ENCODE measurements at regions not wholly inside any gene's neighbourhood (a gene's known extent, or its start where the extent isn't known, plus 50 kb on each side); places are given as distances from the start of the nearest gene placed in this dataset.

DNA sequence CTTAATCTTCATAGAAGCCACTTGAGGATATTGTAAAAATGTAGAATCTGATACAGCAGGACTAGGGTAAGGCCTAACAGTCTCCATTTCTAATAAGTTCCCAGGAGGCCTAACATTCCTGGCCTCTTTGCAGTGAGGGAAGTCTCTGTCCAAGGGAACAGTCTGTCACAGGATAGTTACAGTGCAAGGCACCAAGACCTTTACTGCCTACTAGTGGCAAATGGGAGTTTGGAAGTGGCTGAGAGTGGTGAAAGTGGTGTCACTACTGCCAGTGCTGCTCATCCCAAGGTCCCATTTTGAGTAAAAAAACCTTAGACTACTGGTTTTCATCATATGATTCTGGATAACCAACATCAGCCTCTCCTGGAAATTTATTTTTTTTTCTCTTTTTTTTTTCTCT lies 619.5 kb upstream of the SEMA3D start:
- DNase-seq (ENCODE audit: low read depth in 1 of 2, low spot score in 1 of 2): no peak
- no peak overlapping the region for H3K4me3 ChIP-seq (replicated peaks; ENCODE audit: insufficient read depth, low read length)
- no peaks in the 10 kb centered on the region for H3K27me3 ChIP-seq (ENCODE audit: insufficient read depth, poor library complexity, severe bottlenecking)
- TF ChIP-seq GABPA (IDR thresholded peaks at IDR 0.05; ENCODE audit: low read depth) (no peak), REST (IDR thresholded peaks at IDR 0.05; ENCODE audit: insufficient replicate concordance, low read depth) (no peak), POLR2AphosphoS5 (IDR thresholded peaks at IDR 0.05; ENCODE audit: low read depth) (no peak), SPI1 (IDR thresholded peaks at IDR 0.05; ENCODE audit: borderline replicate concordance, low read depth) (no peak)
- TF ChIP-seq, protein P1, sequence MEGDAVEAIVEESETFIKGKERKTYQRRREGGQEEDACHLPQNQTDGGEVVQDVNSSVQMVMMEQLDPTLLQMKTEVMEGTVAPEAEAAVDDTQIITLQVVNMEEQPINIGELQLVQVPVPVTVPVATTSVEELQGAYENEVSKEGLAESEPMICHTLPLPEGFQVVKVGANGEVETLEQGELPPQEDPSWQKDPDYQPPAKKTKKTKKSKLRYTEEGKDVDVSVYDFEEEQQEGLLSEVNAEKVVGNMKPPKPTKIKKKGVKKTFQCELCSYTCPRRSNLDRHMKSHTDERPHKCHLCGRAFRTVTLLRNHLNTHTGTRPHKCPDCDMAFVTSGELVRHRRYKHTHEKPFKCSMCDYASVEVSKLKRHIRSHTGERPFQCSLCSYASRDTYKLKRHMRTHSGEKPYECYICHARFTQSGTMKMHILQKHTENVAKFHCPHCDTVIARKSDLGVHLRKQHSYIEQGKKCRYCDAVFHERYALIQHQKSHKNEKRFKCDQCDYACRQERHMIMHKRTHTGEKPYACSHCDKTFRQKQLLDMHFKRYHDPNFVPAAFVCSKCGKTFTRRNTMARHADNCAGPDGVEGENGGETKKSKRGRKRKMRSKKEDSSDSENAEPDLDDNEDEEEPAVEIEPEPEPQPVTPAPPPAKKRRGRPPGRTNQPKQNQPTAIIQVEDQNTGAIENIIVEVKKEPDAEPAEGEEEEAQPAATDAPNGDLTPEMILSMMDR (IDR thresholded peaks at IDR 0.05; ENCODE audit: insufficient read depth, low read length): no peak
- no peak overlapping the region for H3K27ac ChIP-seq (replicated peaks)

DNA sequence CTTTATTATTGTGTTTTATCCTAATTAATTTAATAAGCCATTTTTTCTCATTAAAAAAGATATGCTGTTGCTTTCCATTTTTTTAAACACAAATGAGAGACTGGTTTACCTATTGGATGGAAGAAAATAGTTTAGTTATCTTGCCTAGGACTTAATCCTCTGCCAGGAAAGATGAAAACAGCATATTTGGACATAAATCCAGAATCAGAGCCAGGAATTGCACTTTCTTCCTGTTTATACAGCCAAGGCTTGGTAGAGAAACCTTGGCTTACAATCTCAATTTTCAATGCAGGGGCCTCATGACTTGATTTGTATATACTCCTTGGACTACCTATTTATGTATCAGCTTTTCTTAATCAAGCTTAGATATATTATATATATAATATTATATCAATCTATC lies 618.8 kb upstream of the SEMA3D start:
- no peaks in the 10 kb centered on the region for H3K27me3 ChIP-seq (ENCODE audit: insufficient read depth, poor library complexity, severe bottlenecking)
- TF ChIP-seq REST (IDR thresholded peaks at IDR 0.05; ENCODE audit: insufficient replicate concordance, low read depth) (no peak), SPI1 (IDR thresholded peaks at IDR 0.05; ENCODE audit: borderline replicate concordance, low read depth) (no peak), POLR2AphosphoS5 (IDR thresholded peaks at IDR 0.05; ENCODE audit: low read depth) (no peak), GABPA (IDR thresholded peaks at IDR 0.05; ENCODE audit: low read depth) (no peak)
- TF ChIP-seq, protein P1 (IDR thresholded peaks at IDR 0.05; ENCODE audit: insufficient read depth, low read length): no peak
- DNase-seq (ENCODE audit: low read depth in 1 of 2, low spot score in 1 of 2): no peak
- H3K27ac ChIP-seq (replicated peaks): no peak overlapping the region
- no peak overlapping the region for H3K4me3 ChIP-seq (replicated peaks; ENCODE audit: insufficient read depth, low read length)

- no peak for DNase-seq (ENCODE audit: low read depth in 1 of 2, low spot score in 1 of 2)
- TF ChIP-seq SPI1 (IDR thresholded peaks at IDR 0.05; ENCODE audit: borderline replicate concordance, low read depth): no peak
- Histone ChIP-seq H3K4me3 (replicated peaks; ENCODE audit: insufficient read depth, low read length) (no peak overlapping the region), H3K27me3 (ENCODE audit: insufficient read depth, poor library complexity, severe bottlenecking) (no peaks in the 10 kb centered on the region), H3K27ac (replicated peaks) (no peak overlapping the region)
These were observed 618.4 kb upstream of the SEMA3D start for GRCh38 chr7:85805249-85805648.

DNA sequence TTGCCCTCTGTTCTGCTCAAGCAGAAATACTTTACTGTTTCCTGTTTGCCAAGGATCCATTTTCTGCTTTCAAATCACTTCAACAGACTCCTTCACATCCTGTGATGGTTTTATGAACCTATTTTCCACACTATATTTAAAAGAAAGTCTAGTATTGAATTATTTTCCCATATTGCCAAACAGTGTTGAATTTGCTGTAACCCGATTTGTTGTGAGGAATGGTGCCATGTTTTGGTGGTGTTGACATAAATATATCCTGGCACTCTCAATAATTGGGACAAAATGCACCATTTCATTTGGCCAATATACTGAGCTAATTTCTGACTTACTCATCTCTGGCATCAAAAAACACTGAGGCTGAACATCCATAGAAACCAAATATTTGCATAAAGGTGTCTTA lies 615.4 kb upstream of the SEMA3D start:
- no peak for DNase-seq (ENCODE audit: low read depth in 1 of 2, low spot score in 1 of 2)
- no peak overlapping the region for H3K27ac ChIP-seq (replicated peaks)
- no peak overlapping the region for H3K4me3 ChIP-seq (replicated peaks; ENCODE audit: insufficient read depth, low read length)
- TF ChIP-seq GABPA (IDR thresholded peaks at IDR 0.05; ENCODE audit: low read depth) (no peak), SPI1 (IDR thresholded peaks at IDR 0.05; ENCODE audit: borderline replicate concordance, low read depth) (no peak), POLR2AphosphoS5 (IDR thresholded peaks at IDR 0.05; ENCODE audit: low read depth) (no peak), REST (IDR thresholded peaks at IDR 0.05; ENCODE audit: insufficient replicate concordance, low read depth) (no peak)
- TF ChIP-seq, protein P1 (IDR thresholded peaks at IDR 0.05; ENCODE audit: insufficient read depth, low read length): no peak
- H3K27me3 ChIP-seq (ENCODE audit: insufficient read depth, poor library complexity, severe bottlenecking): no peaks in the 10 kb centered on the region

Data from HL-60 (cell line).